Gastroesophageal sphincter (tissue), 4 donors: ENCODE measurements at regions not wholly inside any gene's neighbourhood (a gene's known extent, or its start where the extent isn't known, plus 50 kb on each side); places are given as distances from the start of the nearest gene placed in this dataset.

Experiments used
- ATAC-seq: fragments of 150-250 bp; one replicate; pipeline ENCODE4 v1.9.1; 2016; ENCODE audit warnings: mild to moderate bottlenecking, moderate library complexity
- H3K27ac ChIP-seq, 4 donors: fragments of 200-600 bp; sonication (generic) in 3 of 4; 1 replicate in 3 of 4; 2 replicates in 1 of 4; pipeline ENCODE4 v1.5.1; 2016 to 2019
- H3K27me3 ChIP-seq: fragments of 200-600 bp; sonication (generic); one replicate; pipeline ENCODE4 v1.5.1; 2019
- H3K36me3 ChIP-seq, 2 donors: fragments of 200-600 bp; sonication (generic); one replicate each; pipeline ENCODE4 v1.5.1; 2019; ENCODE audit warnings: control low read depth in 1 of 2
- H3K4me1 ChIP-seq, 3 donors: fragments of 200-600 bp; sonication (generic); 1 replicate in 2 of 3; 2 replicates in 1 of 3; pipeline ENCODE4 v1.5.1; 2016 to 2019; ENCODE audit warnings: control low read depth in 2 of 3
- H3K4me3 ChIP-seq, 2 donors: fragments of 200-600 bp; sonication (generic); one replicate each; pipeline ENCODE4 v1.5.1; 2019; ENCODE audit warnings: mild to moderate bottlenecking in 1 of 2, moderate library complexity in 1 of 2
- H3K9me3 ChIP-seq, 3 donors: fragments of 200-600 bp; sonication (generic); one replicate each; pipeline ENCODE4 v1.5.1; 2017 to 2019; ENCODE audit warnings: control low read depth in 2 of 3
- CTCF ChIP-seq, 4 experiments: fragments of 200-600 bp in 2 of 4; fragments of 450-650 bp in 2 of 4; sonication (generic) in 1 of 4; IDR thresholded peaks; one replicate each; pipeline ENCODE4 v1.5.1; 2017 to 2019; ENCODE audit warnings: antibody characterized with exemption in 4 of 4, mild to moderate bottlenecking in 2 of 4, moderate library complexity in 2 of 4
- EP300 ChIP-seq: sonication (generic); formaldehyde crosslinking; IDR thresholded peaks from one replicate; pipeline ENCODE4 v1.6.1; 2017; ENCODE audit warnings: antibody characterized with exemption, mild to moderate bottlenecking
- POLR2A ChIP-seq, 2 donors: fragments of 450-650 bp; IDR thresholded peaks; one replicate each; pipeline ENCODE4 v1.6.1; 2017; ENCODE audit warnings: antibody characterized with exemption in 2 of 2, mild to moderate bottlenecking in 2 of 2, moderate library complexity in 1 of 2
- POLR2AphosphoS5 ChIP-seq: sonication (generic); formaldehyde crosslinking; IDR thresholded peaks from one replicate; pipeline ENCODE4 v1.6.1; 2017; ENCODE audit warnings: antibody characterized with exemption
- WGBS, 2 donors: methylation state at CpG; one replicate each; pipeline ENCODE4 v1.1.5; 2018; ENCODE audit warnings: low coverage in 1 of 2; 5-methylcytosine and 5-hydroxymethylcytosine counted together

- Histone ChIP-seq H3K27ac (no peak overlapping the region), H3K9me3 (no peaks in the 10 kb centered on the region), H3K4me1 (peaks cover 4 to 70% (median 5%) of the 10 kb centered on the region in 3 donors), H3K27me3 (no peaks in the 10 kb centered on the region), H3K36me3 (no peaks in the 10 kb centered on the region), H3K4me3 (no peak overlapping the region)
- ATAC-seq: no peak
- 86 to 92% methylated on average over 6 of the region's 6 CpGs for WGBS, 2 donors
- TF ChIP-seq POLR2AphosphoS5 (no peak), POLR2A (IDR thresholded peaks at IDR 0.05) (no peak), EP300 (no peak), CTCF (IDR thresholded peaks at IDR 0.05) (no peak)
Measured at GRCh38 chr6:21751608-21752007, 158.1 kb downstream of the SOX4 start.

GRCh38 chr6:21752054-21752811 is 158.7 kb downstream of the SOX4 start:
- Histone ChIP-seq H3K27me3 (no peaks in the 10 kb centered on the region), H3K4me3 (no peak overlapping the region), H3K36me3 (no peaks in the 10 kb centered on the region), H3K4me1 (peaks cover 4 to 70% (median 5%) of the 10 kb centered on the region in 3 donors), H3K27ac (no peak overlapping the region), H3K9me3 (no peaks in the 10 kb centered on the region)
- no peak for ATAC-seq
- no peak for TF ChIP-seq POLR2A (IDR thresholded peaks at IDR 0.05)
- no peak for TF ChIP-seq EP300
- no peak for TF ChIP-seq CTCF (IDR thresholded peaks at IDR 0.05)
- TF ChIP-seq POLR2AphosphoS5: no peak
- WGBS, 2 donors: 80 to 100% methylated on average over 1 to 3 of the region's 4 CpGs

GRCh38 chr6:21753241-21754108 is 159.9 kb downstream of the SOX4 start:
- H3K27ac ChIP-seq: peak overlapping the region in 3 of 4 donors; percentile 35 to 73 (median 38)
- TF ChIP-seq CTCF (IDR thresholded peaks at IDR 0.05) (no peak), POLR2AphosphoS5 (no peak), POLR2A (IDR thresholded peaks at IDR 0.05) (no peak), EP300 (no peak)
- WGBS, 2 donors: 32 to 35% methylated on average over 9 to 10 of the region's 11 CpGs
- no peak overlapping the region for H3K4me3 ChIP-seq
- no peaks in the 10 kb centered on the region for H3K27me3 ChIP-seq
- H3K4me1 ChIP-seq: peaks cover 4 to 61% (median 5%) of the 10 kb centered on the region in 3 donors
- H3K9me3 ChIP-seq: no peaks in the 10 kb centered on the region
- H3K36me3 ChIP-seq: no peaks in the 10 kb centered on the region
- no peak for ATAC-seq

- Histone ChIP-seq H3K36me3 (no peaks in the 10 kb centered on the region), H3K27ac (peak overlapping the region in 2 of 4 donors; percentile 35 to 73), H3K4me1 (peaks cover 4 to 54% (median 5%) of the 10 kb centered on the region in 3 donors), H3K4me3 (no peak overlapping the region), H3K9me3 (no peaks in the 10 kb centered on the region), H3K27me3 (no peaks in the 10 kb centered on the region)
- WGBS, 2 donors: 70 to 80% methylated on average over 4 to 5 of the region's 5 CpGs
- peak; percentile 53 for ATAC-seq
- TF ChIP-seq POLR2AphosphoS5 (peak; percentile 33), CTCF (IDR thresholded peaks at IDR 0.05) (no peak)
Measured at GRCh38 chr6:21754891-21755290, 161.3 kb downstream of the SOX4 start.
